ENCODE measurements at regions not wholly inside any gene's neighbourhood (a gene's known extent, or its start where the extent isn't known, plus 50 kb on each side); places are given as distances from the start of the nearest gene placed in this dataset.

DNA sequence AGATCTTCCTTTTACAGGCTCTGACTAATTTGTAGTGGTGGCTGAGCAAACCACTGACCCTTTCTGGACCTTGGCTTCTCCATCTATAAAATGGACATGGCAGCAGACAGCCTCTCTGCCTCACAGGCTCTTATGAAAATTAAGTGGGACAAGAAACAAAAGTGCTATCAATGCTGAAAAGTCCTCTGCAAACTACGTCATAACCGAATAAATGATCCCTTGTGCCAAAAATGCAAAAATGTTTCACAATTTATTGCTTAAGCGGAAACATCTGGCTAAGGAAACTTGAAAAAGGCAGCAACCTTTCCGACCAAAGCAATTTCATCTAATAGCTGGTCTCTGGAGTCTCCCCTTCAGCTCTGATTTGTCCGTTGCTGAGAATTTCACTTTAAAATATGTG, 108.5 kb upstream of the PLXNC1 start:
- H3K4me3 ChIP-seq: no peak overlapping the region
- DNase-seq: no peak
- H3K27me3 ChIP-seq: no peaks in the 10 kb centered on the region
- 75 to 91% (median 84%) methylated on average over 5 of the region's 5 CpGs for WGBS, 4 donors
- H3K36me3 ChIP-seq (replicated peaks in 1 of 2): no peaks in the 10 kb centered on the region
- peaks cover 0 to 9% (median 0%) of the 10 kb centered on the region in 3 donors for H3K9me3 ChIP-seq (replicated peaks in 1 of 3)
- TF ChIP-seq POLR2A (IDR thresholded peaks at IDR 0.05): no peak
- TF ChIP-seq, protein P1, sequence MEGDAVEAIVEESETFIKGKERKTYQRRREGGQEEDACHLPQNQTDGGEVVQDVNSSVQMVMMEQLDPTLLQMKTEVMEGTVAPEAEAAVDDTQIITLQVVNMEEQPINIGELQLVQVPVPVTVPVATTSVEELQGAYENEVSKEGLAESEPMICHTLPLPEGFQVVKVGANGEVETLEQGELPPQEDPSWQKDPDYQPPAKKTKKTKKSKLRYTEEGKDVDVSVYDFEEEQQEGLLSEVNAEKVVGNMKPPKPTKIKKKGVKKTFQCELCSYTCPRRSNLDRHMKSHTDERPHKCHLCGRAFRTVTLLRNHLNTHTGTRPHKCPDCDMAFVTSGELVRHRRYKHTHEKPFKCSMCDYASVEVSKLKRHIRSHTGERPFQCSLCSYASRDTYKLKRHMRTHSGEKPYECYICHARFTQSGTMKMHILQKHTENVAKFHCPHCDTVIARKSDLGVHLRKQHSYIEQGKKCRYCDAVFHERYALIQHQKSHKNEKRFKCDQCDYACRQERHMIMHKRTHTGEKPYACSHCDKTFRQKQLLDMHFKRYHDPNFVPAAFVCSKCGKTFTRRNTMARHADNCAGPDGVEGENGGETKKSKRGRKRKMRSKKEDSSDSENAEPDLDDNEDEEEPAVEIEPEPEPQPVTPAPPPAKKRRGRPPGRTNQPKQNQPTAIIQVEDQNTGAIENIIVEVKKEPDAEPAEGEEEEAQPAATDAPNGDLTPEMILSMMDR (IDR thresholded peaks at IDR 0.05): no peak
- intact Hi-C loops (cut with DNase I): no loop called here
- H3K4me1 ChIP-seq (replicated peaks in 1 of 2): no peaks in the 10 kb centered on the region
- no peak overlapping the region for H3K27ac ChIP-seq

DNA sequence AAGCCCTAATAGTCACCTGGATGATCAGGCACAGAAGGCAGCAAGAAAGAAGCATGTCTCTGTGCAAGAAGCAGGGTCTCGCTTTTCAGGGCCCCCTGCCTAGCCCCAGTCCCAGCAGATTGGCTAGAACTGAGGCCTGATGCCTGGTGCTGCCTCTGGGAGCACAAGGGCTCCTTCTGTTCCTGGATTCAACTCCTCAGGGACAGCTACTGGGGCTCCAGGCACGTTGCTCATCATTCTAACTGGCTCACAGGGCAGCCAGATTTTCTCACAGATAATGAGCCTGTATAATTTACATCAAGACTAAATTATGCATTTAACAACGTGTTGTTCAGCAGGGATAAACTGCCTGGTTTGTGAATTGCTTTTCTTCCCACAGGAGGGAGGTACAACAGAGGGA, 106.5 kb upstream of the PLXNC1 start:
- Histone ChIP-seq H3K4me3 (no peak overlapping the region), H3K4me1 (replicated peaks in 1 of 2) (no peaks in the 10 kb centered on the region), H3K27ac (no peak overlapping the region), H3K9me3 (replicated peaks in 1 of 3) (peaks cover 0 to 9% (median 0%) of the 10 kb centered on the region in 3 donors), H3K36me3 (replicated peaks in 1 of 2) (no peaks in the 10 kb centered on the region), H3K27me3 (no peaks in the 10 kb centered on the region)
- TF ChIP-seq POLR2A (IDR thresholded peaks at IDR 0.05): no peak
- TF ChIP-seq, protein P1 (IDR thresholded peaks at IDR 0.05): no peak
- intact Hi-C loops (cut with DNase I): no loop called here
- no peak for DNase-seq
- 53 to 76% (median 60%) methylated on average over 3 of the region's 3 CpGs for WGBS, 4 donors

DNA sequence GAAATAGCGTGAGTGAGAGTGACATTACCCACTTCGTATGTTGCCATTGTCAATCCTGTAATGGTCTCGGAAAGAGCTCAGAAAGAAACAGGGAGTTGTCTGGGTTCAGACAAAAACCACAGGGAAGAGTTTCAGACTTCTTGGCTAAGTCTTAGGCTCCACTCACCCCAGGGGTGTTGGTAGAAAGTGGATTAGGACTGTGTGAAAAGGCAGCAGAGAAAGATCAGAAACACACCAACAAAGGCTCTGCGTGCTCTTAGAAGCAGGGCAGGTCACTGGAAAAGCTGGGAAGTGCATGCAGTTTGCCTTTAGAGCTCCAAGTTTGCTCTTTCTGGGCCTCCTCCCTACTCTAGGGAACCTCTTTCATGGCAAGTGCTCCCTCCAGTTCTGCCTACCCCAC, 106.1 kb upstream of the PLXNC1 start:
- WGBS, 4 donors: 84 to 95% (median 90%) methylated on average over 4 of the region's 4 CpGs
- no peak for DNase-seq
- TF ChIP-seq POLR2A (IDR thresholded peaks at IDR 0.05): no peak
- TF ChIP-seq, protein P1 (IDR thresholded peaks at IDR 0.05): no peak
- Histone ChIP-seq H3K27me3 (no peaks in the 10 kb centered on the region), H3K9me3 (replicated peaks in 1 of 3) (peaks cover 0 to 9% (median 0%) of the 10 kb centered on the region in 3 donors), H3K27ac (no peak overlapping the region), H3K4me1 (replicated peaks in 1 of 2) (no peaks in the 10 kb centered on the region), H3K36me3 (replicated peaks in 1 of 2) (no peaks in the 10 kb centered on the region), H3K4me3 (no peak overlapping the region)
- intact Hi-C loops (cut with DNase I): no loop called here

DNA sequence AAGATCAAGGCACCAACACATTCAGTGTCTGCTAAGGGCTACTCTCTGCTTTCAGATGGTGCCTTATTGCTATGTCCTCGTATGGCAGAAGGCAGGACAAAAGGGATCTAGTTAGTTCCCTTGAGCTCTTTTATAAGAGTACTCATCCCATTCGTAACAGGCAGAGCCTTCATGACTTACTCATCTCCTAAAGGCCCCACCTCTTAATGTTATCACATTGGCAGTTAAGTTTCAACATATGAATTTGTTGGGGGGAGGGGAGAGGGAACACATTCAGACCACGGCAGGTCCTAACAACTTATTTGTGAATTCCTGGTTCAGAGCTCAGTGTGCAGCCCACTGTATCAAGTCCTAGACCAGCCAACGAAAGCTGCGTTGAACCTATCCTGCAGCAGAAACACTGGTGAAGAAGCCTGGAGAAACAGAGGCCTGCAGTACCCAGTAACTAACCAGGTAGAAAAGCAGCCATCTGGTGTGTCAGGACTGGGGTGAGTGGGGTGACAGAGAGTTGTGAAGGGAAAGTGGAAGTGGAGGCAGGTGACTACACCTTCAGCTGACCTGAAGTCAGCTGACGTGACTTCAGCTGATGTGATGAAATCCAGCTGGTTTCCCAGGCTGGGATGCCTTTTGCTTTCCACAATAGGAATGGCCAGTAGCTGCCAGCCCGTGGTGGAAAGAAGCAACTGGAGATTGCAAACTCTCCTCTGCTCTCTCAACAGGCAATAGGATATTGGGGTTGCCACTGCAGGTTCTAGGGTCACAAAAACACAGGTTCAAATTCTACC, 101.6 kb upstream of the PLXNC1 start:
- DNase-seq: no peak
- no peaks in the 10 kb centered on the region for H3K4me1 ChIP-seq (replicated peaks in 1 of 2)
- H3K9me3 ChIP-seq (replicated peaks in 1 of 3): no peaks in the 10 kb centered on the region
- no peak overlapping the region for H3K4me3 ChIP-seq
- H3K27me3 ChIP-seq: no peaks in the 10 kb centered on the region
- intact Hi-C loops (cut with DNase I): no loop called here
- TF ChIP-seq, protein P1 (IDR thresholded peaks at IDR 0.05): no peak
- TF ChIP-seq POLR2A (IDR thresholded peaks at IDR 0.05): no peak
- WGBS, 4 donors: 81 to 89% (median 85%) methylated on average over 7 of the region's 7 CpGs
- no peak overlapping the region for H3K27ac ChIP-seq
- H3K36me3 ChIP-seq (replicated peaks in 1 of 2): no peaks in the 10 kb centered on the region
